Liver (tissue), 3 donors: ENCODE measurements at regions not wholly inside any gene's neighbourhood (a gene's known extent, or its start where the extent isn't known, plus 50 kb on each side); places are given as distances from the start of the nearest gene placed in this dataset.

Source experiments
- JUND ChIP-seq, 2 donors: IDR thresholded peaks; 2 replicates each; pipeline ENCODE4 v1.6.1; 2016; ENCODE audit warnings: antibody characterized with exemption in 2 of 2
- RAD21 ChIP-seq, 2 donors: IDR thresholded peaks; 2 replicates each; pipeline ENCODE4 v1.6.1; 2016; ENCODE audit warnings: antibody characterized with exemption in 2 of 2, mild to moderate bottlenecking in 2 of 2
- RXRA ChIP-seq, 2 donors: IDR thresholded peaks; 2 replicates each; pipeline ENCODE4 v1.6.1; 2017 to 2018; ENCODE audit warnings: antibody characterized with exemption in 2 of 2, mild to moderate bottlenecking in 1 of 2
- SP1 ChIP-seq: IDR thresholded peaks from 2 replicates; pipeline ENCODE4 v1.6.1; 2018; ENCODE audit warnings: antibody characterized with exemption, mild to moderate bottlenecking
- TAF1 ChIP-seq: conservative IDR thresholded peaks from 2 replicates; pipeline ENCODE4 v1.6.1; 2016; ENCODE audit warnings: antibody characterized with exemption, mild to moderate bottlenecking
- YY1 ChIP-seq: IDR thresholded peaks from 2 replicates; pipeline ENCODE4 v1.6.1; 2016; ENCODE audit warnings: antibody characterized with exemption, mild to moderate bottlenecking
- TF ChIP-seq, protein P1 (sequence below): fragments of 150-350 bp; IDR thresholded peaks from 2 replicates; pipeline ENCODE4 v1.5.1; 2017; ENCODE audit warnings: improper control_type of control experiment, low read depth, low read length; ENCODE audit not compliant: missing input control
- TF ChIP-seq, protein P2 (sequence below): IDR thresholded peaks from 2 replicates; pipeline ENCODE4 v1.6.1; 2016; ENCODE audit warnings: antibody characterized with exemption, mild to moderate bottlenecking
- TF ChIP-seq, protein P3 (sequence below): IDR thresholded peaks from 2 replicates; pipeline ENCODE4 v1.6.1; 2016; ENCODE audit warnings: antibody characterized with exemption
- donor health status: healthy.
- donor health status: healthy.

DNA sequence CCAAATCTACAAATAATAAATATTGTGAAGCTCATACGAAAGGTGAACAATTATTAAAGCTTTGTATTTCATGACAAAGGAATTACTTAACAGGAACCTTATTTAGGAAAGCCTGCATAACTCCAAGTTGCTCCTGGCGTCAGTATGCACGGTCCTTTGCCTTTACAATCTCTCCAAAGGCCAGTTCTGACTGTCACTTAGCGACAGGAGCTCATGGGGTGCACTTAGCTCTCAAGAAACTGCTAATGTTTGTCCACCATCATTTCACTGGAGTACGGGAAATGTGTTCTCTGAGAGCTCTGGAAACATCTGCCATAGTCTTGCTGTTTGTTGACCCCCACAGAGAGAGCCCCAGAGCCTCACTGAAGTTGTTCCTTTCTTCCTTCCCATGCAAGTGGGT lies 781.5 kb upstream of the POM121L12 start:
- TF ChIP-seq, protein P1, sequence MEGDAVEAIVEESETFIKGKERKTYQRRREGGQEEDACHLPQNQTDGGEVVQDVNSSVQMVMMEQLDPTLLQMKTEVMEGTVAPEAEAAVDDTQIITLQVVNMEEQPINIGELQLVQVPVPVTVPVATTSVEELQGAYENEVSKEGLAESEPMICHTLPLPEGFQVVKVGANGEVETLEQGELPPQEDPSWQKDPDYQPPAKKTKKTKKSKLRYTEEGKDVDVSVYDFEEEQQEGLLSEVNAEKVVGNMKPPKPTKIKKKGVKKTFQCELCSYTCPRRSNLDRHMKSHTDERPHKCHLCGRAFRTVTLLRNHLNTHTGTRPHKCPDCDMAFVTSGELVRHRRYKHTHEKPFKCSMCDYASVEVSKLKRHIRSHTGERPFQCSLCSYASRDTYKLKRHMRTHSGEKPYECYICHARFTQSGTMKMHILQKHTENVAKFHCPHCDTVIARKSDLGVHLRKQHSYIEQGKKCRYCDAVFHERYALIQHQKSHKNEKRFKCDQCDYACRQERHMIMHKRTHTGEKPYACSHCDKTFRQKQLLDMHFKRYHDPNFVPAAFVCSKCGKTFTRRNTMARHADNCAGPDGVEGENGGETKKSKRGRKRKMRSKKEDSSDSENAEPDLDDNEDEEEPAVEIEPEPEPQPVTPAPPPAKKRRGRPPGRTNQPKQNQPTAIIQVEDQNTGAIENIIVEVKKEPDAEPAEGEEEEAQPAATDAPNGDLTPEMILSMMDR, result no peak
- TF ChIP-seq YY1, result no peak
- no peak for TF ChIP-seq JUND (IDR thresholded peaks at IDR 0.05)
- TF ChIP-seq, protein P2, sequence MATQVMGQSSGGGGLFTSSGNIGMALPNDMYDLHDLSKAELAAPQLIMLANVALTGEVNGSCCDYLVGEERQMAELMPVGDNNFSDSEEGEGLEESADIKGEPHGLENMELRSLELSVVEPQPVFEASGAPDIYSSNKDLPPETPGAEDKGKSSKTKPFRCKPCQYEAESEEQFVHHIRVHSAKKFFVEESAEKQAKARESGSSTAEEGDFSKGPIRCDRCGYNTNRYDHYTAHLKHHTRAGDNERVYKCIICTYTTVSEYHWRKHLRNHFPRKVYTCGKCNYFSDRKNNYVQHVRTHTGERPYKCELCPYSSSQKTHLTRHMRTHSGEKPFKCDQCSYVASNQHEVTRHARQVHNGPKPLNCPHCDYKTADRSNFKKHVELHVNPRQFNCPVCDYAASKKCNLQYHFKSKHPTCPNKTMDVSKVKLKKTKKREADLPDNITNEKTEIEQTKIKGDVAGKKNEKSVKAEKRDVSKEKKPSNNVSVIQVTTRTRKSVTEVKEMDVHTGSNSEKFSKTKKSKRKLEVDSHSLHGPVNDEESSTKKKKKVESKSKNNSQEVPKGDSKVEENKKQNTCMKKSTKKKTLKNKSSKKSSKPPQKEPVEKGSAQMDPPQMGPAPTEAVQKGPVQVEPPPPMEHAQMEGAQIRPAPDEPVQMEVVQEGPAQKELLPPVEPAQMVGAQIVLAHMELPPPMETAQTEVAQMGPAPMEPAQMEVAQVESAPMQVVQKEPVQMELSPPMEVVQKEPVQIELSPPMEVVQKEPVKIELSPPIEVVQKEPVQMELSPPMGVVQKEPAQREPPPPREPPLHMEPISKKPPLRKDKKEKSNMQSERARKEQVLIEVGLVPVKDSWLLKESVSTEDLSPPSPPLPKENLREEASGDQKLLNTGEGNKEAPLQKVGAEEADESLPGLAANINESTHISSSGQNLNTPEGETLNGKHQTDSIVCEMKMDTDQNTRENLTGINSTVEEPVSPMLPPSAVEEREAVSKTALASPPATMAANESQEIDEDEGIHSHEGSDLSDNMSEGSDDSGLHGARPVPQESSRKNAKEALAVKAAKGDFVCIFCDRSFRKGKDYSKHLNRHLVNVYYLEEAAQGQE, result no peak
- TF ChIP-seq RAD21 (IDR thresholded peaks at IDR 0.05), result no peak
- TF ChIP-seq, protein P3, sequence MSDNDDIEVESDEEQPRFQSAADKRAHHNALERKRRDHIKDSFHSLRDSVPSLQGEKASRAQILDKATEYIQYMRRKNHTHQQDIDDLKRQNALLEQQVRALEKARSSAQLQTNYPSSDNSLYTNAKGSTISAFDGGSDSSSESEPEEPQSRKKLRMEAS, result no peak
- no peak for TF ChIP-seq SP1
- TF ChIP-seq RXRA (IDR thresholded peaks at IDR 0.05), result no peak
- no peak for TF ChIP-seq TAF1
